AG04450 (cell line): ENCODE measurements at regions not wholly inside any gene's neighbourhood (a gene's known extent, or its start where the extent isn't known, plus 50 kb on each side); places are given as distances from the start of the nearest gene placed in this dataset.

ENCODE experiments used
- CTCF ChIA-PET: fragments of 300-600, 350-600 bp; formaldehyde crosslinking; extraction: SDS; loops from one replicate; lab custom pipeline; 2022; ENCODE audit warnings: antibody characterized with exemption, inconsistent platforms; lab: Charles Lee
- POLR2A ChIA-PET: fragments of 350-600 bp; formaldehyde crosslinking; extraction: SDS; loops from one replicate; lab custom pipeline; 2021; ENCODE audit warnings: antibody characterized with exemption, inconsistent platforms; lab: Yijun Ruan, JAX
- DNase-seq: peaks from one replicate; pipeline ENCODE4 v3.0.0-alpha.2; 2011; ENCODE audit warnings: low read depth, low spot score
- H3K27ac ChIP-seq: one replicate; pipeline ENCODE4 v1.5.1; 2012; ENCODE audit warnings: low read depth, low read length, control low read depth
- H3K27me3 ChIP-seq: one replicate; pipeline ENCODE4 v1.6.0; 2012; ENCODE audit warnings: low read length; ENCODE audit not compliant: control insufficient read depth, insufficient read depth
- H3K4me3 ChIP-seq: 2 replicates; pipeline ENCODE4 v1.5.1; 2011; ENCODE audit warnings: mild to moderate bottlenecking, low read depth, low read length, control low read depth
- H3K9me3 ChIP-seq: 2 replicates; pipeline ENCODE4 v1.5.1; 2012; ENCODE audit warnings: low read length; ENCODE audit not compliant: control insufficient read depth, insufficient read depth
- CTCF ChIP-seq: IDR thresholded peaks from 2 replicates; pipeline ENCODE4 v1.5.1; 2011; ENCODE audit warnings: low read depth, low read length, control low read depth, inconsistent platforms

GRCh38 chr5:158466191-158466590 is 607.2 kb upstream of the CLINT1 start:
- ChIA-PET POLR2A (no interaction called here), CTCF (no interaction called here)
- Histone ChIP-seq H3K9me3 (no peaks in the 10 kb centered on the region), H3K4me3 (no peak overlapping the region), H3K27me3 (peaks cover 7% of the 10 kb centered on the region), H3K27ac (no peak overlapping the region)
- no peak for TF ChIP-seq CTCF
- no peak for DNase-seq

GRCh38 chr5:158465086-158465972 is 606.4 kb upstream of the CLINT1 start:
- TF ChIP-seq CTCF, result no peak
- no peak overlapping the region for H3K4me3 ChIP-seq
- peaks cover 7% of the 10 kb centered on the region for H3K27me3 ChIP-seq
- POLR2A ChIA-PET, result no interaction called here
- no peaks in the 10 kb centered on the region for H3K9me3 ChIP-seq
- DNase-seq, result no peak
- CTCF ChIA-PET, result no interaction called here
- no peak overlapping the region for H3K27ac ChIP-seq

- Histone ChIP-seq H3K4me3 (no peak overlapping the region), H3K27me3 (peaks cover 7% of the 10 kb centered on the region), H3K27ac (no peak overlapping the region), H3K9me3 (no peaks in the 10 kb centered on the region)
- no peak for TF ChIP-seq CTCF
- CTCF ChIA-PET, result no interaction called here
- POLR2A ChIA-PET, result no interaction called here
- no peak for DNase-seq
Observed at GRCh38 chr5:158464383-158464782, 605.4 kb upstream of the CLINT1 start.

- Histone ChIP-seq H3K27me3 (peaks cover 7% of the 10 kb centered on the region), H3K9me3 (no peaks in the 10 kb centered on the region), H3K4me3 (no peak overlapping the region), H3K27ac (no peak overlapping the region)
- no peak for DNase-seq
- no peak for TF ChIP-seq CTCF
- ChIA-PET POLR2A (no interaction called here), CTCF (no interaction called here)
Observed at GRCh38 chr5:158463938-158464337, 605.0 kb upstream of the CLINT1 start.

GRCh38 chr5:158463188-158463587 is 604.2 kb upstream of the CLINT1 start:
- CTCF ChIA-PET, result interaction anchor here (0.6 kb wide), 1 partner anchor 94 kb away, joined by 3 read pairs; no protein-coding TSS in a partner anchor
- TF ChIP-seq CTCF, result no peak
- Histone ChIP-seq H3K9me3 (no peaks in the 10 kb centered on the region), H3K4me3 (no peak overlapping the region), H3K27me3 (peaks cover 7% of the 10 kb centered on the region), H3K27ac (no peak overlapping the region)
- DNase-seq, result no peak
- POLR2A ChIA-PET, result no interaction called here
